Ammon's horn (tissue), 1 donor: ENCODE measurements at regions not wholly inside any gene's neighbourhood (a gene's known extent, or its start where the extent isn't known, plus 50 kb on each side); places are given as distances from the start of the nearest gene placed in this dataset.
"Not testable (repeated sequence)": the region's sequence is repeated elsewhere in the genome, so short reads cannot be mapped to it uniquely, and the experiment has no call there.

Experiments
- DNase-seq: peaks from one replicate; pipeline ENCODE4 v3.0.0-alpha.2; 2016; ENCODE audit warnings: low spot score

DNA sequence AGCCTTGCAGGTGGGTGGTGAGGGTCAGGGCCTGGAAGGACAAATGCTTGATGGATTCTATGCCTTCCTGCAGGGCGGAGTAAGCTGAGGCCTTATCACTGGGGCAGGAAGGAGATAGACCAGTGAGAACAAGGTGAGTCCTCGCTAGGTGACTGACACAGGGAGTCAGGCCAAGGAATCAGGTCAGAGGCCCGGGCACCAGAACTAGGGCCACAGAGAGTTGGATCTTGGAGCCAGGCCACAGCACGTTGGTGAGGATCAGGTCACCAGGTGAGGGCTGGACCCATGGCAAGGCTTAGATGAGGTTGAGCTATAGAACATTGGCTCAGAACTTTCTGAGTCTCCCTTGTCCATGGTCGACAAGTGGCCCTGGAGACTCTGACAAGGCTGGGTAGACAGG lies 328.2 kb downstream of the FOXO1 start:
- no peak for DNase-seq

DNA sequence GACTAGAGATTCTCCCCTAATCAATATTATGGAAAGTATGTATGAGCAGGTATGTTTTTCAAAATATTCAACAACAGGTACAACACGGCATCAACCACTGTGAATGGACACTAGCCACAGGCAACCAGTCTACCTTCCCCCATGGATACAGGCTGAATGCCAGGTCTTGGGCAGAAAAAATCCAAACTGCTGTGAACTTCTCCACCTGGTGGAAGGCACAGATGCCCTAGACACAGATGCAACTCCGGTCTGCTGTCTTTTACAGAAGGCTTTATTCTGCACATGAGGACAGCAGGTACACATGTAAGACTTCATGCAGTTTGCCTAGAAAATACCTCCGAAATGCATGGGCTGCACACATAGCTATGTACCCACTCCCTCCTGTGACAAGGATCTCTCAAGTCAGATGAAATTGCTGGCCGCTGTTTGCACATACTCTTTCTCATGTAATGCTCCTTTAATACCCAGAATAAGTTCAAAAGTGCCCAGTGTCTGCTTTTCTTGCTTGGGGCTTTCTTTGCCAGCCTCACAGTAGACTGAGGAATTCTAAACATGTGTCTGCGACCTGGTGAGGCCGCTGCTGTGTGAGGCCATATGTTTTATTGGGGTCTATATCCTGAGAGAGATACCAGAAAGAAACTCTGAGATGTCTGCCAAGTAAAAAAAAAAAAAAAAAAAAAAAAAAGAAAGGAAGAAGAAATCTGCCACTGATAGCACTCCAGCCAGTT lies 325.9 kb downstream of the FOXO1 start:
- DNase-seq: no peak

DNA sequence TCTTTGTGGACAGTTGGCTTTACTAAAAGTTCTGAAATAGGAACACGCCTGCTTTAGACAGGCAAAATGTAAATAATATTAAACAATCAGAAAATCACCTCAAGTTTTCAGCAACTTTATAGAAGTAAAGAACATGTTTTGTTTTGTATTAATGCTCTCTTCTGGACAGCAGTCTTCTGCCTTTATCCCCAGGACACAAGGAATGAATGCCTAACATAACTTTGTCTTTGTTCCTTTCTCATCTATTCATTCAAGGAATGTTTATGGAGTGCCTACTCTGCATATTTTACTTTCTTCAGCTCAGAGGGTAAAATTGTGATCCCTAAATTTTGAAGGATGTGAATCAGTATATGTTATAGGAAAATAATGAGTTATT lies 325.4 kb downstream of the FOXO1 start:
- DNase-seq: no peak

DNA sequence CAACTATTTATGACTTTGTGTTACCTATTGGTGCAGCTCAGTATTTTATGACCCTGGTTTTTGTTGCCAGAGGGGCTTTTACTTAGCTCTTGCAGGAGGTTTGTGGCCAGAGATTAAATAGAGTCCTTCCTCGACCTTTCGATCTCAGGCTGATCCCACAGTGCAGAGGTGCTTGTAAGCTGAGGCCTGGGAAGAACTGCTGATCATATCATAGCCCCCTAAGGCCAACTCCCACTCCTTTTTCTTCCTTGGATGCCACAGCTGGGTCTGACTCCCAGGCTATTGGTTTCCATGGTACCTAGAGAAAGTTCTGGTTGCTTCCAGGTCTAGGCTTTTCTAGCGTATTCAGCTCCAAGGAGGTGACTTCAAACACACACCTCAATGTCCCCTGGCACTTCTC lies 324.9 kb downstream of the FOXO1 start:
- no peak for DNase-seq

DNA sequence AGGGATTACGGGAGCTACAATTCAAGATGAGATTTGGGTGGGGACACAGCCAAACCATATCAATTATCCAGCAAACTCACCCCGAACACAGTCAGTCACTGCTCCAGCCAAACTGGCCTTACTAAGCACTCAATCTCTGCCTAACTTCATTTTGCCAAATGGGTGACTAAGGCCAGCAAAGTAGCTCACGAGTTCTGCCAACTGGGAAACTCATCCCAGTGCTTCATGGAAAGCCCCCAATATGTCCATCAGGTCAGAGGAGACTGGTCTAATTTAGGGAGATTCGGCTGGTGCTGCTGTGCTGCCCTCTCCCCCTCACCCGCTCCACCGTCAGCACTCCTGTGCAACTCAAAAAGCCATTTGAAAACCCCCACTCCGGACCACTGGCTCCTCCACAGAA lies 324.0 kb downstream of the FOXO1 start:
- DNase-seq: no peak

DNA sequence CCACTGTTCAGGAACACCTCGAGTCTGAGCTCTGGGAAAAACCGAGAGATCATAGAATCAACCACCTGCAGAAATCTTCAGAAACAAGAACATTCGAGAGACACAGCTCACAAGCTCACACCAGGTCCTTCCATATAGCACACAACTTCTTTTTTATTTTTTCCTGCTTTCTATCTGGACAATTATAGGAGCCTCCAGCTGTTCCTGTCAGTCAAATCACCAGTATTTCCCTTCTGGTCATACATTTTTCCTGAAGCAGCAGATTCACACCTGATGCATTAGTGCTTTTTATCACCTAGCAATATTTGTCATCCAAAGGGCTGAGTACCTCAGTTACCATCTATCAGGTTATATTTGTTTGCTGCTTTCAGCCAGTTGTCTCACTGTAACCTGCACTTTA lies 323.5 kb downstream of the FOXO1 start:
- no peak for DNase-seq

DNA sequence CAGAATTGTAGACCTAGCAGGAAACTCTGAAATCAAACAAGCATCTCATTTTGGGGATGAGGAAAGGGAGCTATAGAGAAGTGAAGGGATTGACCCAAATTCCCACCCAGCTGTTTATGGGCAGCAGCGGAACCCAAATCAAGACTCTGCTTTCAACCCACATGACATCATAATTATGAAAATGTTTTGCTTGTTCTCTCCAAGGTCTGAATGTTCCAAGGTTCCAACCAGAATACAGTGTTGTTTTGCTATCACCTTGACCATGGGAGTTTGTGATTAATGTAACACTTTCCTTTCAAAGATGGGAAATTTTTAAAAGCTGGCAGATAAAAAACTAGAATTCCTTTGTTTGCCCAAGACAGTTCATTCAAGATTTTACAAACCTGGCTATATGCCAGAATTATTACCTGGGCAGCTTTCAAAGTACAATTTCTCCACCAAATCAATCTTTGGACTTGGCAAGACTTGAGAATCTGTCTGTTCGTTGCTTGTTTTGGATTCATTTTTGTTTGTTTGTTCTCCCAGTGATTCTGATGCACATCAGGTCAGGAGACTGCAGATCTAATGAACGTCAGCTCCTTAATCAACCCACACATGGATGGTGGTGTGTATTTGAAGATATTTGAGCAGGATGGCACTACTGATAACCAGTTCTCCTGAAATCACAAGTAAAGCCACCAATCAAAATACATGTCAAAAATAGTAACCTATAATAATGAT lies 322.7 kb downstream of the FOXO1 start:
- no peak for DNase-seq

DNA sequence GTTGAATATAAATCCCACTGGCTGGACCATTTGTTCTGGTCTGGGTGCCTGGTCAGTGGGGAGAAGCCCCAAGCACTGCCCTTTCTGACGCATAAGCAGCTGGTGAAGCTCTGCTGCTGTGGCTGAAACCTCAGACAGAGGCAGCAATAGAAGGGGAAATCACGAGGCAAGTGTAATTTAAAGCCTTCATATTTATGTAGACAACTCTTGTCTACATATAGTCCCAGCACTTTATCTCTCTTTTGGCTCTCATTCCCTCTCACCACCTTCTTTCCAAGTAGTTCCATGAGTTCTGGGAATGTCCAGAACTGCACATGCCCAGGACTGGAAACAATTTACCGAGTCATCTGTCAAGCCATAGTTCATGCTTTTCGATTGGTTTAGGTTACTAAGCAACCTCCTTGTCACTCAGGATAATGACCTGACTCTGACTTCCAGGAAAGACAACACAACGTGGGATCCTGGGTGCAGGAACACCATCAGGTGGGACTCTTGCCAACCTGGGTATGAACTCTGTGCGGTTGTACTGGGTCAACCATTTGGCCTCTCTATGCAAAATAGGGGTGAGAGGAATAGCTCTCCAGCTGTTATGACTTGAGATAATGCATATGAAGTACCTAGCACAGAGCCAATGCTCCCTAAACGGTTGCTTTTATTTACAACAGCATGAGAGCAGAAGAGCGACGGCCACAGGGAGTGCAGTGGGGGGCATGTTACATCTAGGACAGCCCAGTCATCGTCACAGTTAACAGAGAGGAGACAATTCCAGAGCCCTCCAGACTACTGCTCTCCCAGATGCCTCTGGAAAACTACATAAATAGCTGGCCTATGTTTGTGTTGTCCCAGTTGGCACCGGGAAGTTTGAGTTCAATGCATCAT lies 321.9 kb downstream of the FOXO1 start:
- no peak for DNase-seq

DNA sequence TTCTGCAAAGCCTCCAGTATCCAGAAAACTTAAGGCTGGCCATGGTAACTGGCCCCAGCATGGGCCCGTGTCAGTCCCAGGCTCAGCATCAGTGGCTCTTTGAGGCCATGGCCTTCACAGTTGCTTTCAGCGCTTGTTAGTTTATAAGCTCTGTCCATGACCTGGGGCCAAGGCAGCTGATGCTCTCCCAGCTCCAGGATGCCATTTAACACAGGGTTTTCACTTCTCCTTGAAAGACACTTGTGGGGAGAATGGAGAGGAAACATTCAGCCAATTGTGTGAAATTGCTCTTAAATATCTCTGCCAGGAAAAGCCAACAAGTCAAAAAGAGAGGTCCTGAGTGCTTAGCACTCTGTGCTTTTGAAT lies 321.3 kb downstream of the FOXO1 start:
- DNase-seq: no peak

DNA sequence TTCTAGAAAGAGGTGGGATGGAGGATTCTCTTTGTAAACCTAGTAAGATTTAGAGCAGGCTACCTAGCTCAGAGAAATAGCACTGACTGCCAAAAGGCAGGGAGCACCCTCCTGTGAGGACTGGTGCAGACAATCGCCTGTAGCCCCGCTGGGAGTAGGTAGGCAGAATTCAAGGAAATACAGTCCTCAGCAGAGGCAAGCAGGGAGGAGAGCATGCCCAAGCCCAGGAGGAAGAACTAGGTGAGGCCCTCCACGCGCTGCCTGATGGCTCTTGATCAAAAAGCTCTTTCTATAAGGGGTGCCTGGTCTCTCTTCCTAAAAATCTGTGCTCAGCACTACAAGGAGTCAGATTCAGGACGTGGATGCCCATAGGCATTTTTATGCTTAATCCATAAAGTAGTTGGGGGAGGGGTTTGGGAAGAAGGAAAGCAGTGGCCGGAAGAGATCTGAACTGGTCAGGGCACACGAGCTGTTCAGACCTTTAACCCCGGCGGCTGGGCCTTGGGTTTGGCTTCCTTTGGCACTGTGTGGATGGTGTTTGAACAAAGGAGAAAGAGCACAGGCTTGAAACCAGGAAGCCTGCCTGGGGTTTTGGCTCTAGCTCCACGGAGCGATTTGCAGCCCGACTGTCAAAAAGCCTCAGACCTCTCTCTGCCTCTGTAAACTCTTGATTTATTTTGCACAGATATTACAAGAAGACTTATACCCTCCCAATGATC lies 320.6 kb downstream of the FOXO1 start:
- DNase-seq: peak; percentile 18

DNA sequence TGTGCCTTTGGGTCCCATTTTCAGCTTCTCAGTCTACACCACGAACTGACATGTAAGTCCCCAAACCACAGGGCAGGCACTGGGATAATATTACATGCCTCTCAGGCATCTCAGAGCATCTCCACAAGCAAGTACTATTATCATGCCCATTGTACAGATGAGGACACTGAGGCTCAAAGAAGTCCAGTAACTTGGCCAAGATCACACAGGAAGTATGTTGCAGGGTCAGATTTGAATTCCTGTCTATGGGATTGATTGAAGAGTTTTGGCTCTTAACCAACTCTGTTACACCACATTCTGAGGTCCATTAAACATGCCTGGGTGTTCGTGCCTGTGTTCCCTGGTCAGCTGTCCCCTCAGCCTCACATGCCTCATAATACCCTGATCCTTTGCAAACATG lies 319.8 kb downstream of the FOXO1 start:
- no peak for DNase-seq

DNA sequence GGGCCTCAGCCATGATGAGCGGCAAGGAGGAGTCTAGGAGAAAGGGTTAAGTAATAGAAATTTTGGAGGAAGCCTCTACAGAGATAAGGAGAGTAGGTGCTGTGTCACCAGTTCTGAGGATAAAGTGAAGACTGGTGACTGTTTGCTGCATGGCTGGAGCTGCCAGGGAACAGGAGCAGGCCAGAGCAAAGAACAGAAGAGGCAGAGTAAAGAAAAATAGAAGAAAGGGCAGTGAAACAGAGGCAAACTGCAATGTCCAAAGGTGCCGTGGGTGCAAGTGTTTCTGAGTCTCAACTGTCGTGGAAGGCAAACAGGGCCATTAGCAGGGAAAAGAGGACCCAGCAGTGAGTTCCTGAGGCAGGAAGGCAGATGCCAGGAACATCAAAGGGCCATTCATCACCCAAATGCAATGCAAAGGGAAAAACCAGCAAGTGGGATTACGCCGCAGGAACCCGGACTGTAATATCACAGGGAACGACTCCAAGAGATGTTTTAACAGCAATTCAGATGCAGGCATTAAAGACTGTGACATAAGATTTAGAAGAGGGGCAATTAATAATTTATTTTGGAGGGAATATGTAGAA lies 318.3 kb downstream of the FOXO1 start:
- no peak for DNase-seq

DNA sequence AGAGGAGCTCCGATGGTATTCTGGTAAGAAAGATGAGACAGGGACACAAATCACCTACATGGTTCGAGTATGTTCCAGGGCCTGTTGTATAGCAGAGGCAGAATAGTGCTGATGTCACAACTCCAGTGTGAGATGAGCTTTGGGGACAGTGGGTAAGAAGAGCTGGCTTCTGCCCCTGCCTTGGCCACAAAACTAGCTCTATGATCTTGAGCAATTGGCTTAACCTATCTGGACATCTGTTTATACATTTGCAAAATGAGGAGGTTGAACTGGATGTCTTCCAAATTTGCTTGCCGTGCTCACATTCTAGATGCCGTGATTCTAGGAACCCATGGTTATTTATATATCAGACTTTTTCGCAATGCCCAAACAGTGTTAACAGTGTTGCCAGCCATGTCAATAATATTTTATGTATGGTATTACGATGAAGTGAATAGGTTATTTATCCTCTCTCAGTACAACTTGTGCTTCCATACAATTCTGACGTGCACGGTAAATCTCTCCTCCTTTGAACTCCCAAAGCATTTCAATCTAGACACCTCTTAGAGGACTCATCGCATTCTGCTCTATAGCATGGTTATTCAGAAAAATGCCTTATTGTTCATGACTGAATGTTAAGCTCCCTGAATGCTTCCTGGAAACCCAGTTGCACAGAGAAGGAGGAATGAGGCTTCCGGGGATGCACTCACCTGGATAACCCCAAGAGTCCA lies 316.0 kb downstream of the FOXO1 start:
- DNase-seq: no peak

DNA sequence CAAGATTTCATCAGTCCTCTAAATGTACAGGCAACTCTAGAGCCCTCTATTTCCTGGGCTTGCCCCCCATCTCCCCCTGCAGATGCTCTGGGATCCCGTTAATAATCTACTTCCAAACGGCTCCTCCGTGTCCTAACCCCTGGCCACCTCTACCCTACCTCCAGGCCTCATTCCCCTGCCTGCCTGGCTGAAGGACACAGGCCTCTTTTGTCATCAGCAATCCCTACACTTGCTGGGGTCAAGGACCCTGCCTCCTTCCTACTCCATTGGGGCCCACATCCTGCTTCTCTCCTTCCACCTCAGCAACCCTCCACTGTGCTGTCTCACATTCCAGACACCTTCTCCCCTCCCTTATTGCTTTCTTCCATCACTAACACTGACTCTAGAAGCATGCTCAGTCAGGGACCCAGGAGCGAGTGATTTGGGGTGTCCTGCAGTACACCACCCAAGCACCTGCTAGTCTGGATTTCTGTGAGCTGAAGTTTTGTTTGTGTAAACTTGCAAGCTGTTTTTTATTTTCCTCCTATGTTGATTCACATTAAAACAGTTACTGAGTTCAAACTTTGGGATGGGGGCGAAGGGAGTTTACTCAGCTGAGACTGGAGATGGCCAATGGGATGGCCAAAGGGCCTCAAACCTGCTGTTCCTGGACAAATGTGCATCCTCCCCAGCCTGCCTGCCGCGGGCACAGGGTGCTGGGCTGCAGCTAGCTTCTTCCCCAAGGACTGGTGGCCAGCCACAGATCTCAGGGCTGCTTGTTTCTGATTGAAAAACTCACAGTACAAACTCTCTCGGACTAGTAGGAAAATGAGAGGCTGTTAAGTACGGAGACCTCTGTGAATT lies 314.7 kb downstream of the FOXO1 start:
- no peak for DNase-seq

DNA sequence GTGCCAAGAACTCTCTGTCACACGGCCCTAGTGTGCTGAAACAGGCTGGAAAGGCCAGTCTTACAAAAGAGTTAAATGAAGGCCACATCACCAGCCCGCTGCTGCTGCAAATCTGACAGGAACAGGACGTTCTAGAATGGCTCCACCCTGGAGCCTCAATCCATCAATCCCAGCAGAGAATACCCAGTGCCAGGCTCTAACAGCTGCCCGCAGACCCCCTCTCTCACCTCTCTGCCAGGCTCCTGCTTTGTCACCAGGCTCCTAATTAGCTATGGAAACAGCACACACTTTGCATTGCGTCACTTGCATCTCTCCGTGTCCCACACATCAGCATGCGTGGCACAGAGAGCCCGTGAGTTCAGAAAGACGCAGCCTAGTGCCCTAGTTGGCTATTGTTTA lies 314.1 kb downstream of the FOXO1 start:
- peak; percentile 70 for DNase-seq

DNA sequence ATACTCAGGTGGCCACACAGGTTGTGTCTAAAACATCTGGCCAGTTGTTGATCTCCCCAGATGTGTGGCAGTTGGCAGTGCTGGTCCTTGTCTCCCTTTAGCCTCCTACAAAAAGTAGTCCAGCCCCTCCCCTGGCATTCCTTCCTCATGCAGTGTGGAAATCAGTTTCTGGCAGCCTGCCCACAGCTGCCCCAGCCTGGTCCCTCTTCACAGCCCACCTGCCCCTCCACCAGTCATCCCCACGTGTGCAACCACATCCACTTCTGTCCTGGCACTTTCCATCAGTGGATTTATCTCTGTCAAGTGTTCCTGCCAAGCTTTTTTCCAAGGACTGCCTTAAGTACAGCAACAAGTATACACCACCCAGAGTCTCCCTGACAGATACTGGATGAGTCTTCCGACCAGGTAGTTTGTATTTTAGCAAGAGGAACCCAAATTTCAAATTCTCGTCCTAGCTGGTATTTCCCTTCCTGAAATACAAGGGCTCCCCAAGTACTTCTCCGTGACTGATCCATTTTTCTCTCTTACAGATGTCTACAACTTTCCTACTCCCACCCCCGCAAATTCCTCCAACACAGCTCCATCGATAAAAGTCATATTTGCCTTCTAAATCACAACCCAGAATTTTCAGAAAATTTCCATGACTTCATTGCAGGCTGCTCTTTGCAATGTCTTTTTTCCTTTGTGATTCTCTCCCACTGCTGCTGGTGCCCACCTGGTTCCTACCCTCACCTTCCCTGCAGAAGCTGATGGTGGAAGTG lies 313.5 kb downstream of the FOXO1 start:
- no peak for DNase-seq

DNA sequence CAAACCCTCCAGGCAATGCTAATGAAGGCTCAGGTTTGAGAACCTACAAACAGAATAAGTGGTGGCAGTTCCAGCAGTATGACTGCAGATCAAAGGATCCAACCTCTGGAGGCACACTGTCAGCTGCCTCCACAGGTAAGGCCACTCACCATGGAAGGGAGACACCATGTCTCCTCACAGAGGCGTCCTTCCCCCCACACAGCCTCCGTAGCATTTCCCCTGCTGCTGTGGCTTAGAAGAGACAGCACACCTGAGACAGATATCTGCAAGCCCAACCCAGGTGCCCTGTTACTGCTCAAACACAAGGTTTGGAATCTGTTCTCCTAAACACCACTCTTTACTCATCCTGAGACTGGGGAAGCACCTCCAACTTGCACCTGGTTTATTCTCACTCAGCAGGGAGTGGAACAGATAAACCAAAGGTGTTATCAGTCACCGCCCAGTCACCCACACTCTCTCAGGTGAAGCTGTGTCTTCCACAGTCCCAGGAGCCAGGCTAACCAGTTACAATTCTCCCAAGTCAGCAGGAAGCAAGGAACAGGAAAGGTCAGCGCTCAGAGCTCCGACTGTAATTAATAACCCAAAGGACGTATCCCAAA lies 311.2 kb downstream of the FOXO1 start:
- DNase-seq: no peak

DNA sequence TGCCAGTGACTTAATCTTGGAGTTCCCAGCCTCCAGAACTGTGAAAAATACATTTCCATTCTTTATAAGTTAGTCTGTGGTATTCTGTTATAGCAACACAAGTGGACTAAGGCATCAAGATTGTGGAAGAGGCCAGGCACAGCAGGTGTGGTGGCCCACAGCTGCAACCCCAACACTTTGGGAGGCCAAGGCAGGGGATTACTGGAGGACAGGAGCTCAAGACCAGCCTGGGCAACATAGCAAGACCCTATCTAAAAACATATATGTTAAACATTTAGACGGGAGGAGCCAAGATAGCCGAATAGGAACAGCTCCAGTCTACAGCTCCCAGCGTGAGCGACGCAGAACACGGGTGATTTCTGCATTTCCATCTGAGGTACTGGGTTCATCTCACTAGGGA lies 310.4 kb downstream of the FOXO1 start:
- no peak for DNase-seq

DNA sequence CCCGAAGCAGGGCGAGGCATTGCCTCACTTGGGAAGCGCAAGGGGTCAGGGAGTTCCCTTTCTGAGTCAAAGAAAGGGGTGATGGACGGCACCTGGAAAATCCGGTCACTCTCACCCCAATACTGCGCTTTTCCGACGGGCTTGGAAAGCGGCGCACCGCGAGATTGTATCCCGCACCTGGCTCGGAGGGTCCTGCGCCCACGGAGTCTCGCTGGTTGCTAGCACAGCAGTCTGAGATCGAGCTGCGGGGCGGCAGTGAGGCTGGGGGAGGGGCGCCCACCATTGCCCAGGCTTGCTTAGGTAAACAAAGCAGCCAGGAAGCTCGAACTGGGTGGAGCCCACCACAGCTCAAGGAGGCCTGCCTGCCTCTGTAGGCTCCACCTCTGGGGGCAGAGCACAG lies 310.0 kb downstream of the FOXO1 start:
- not testable (repeated sequence) for DNase-seq
